PC-9 (cell line): ENCODE measurements at regions not wholly inside any gene's neighbourhood (a gene's known extent, or its start where the extent isn't known, plus 50 kb on each side); places are given as distances from the start of the nearest gene placed in this dataset.

Experiments
- BruUV-seq: library from RNA; stranded (reverse); fragments of 400-500 nt; replicated peaks from 2 replicates; lab custom pipeline; 2021; lab: Mats Ljungman, UMichigan
- CTCF ChIA-PET: fragments of 300-600 bp; sonication (Branson Sonifier 250); formaldehyde crosslinking; loops from one replicate; lab custom pipeline; 2022; ENCODE audit warnings: antibody characterized with exemption; lab: Charles Lee
- POLR2A ChIA-PET: fragments of 300-600 bp; sonication (Branson Sonifier 250); formaldehyde crosslinking; loops from one replicate; lab custom pipeline; 2022; ENCODE audit warnings: antibody characterized with exemption; ENCODE audit not compliant: unreplicated experiment; lab: Charles Lee
- DNase-seq, 2 experiments: peaks; one replicate each; pipeline versions ENCODE4 v3.0.0 to v3.0.0-alpha.2; 2015 to 2022; ENCODE audit warnings: mixed read lengths in 1 of 2
- H2AFZ ChIP-seq: fragments of 200-600 bp; sonication (generic); 2 replicates; pipeline ENCODE4 v1.8.1; 2017; ENCODE audit warnings: antibody characterized with exemption
- H3F3A ChIP-seq: fragments of 200-600 bp; sonication (generic); 2 replicates; pipeline ENCODE4 v1.8.1; 2017; ENCODE audit warnings: antibody characterized with exemption, mild to moderate bottlenecking, low read depth; ENCODE audit not compliant: insufficient read depth
- H3K27ac ChIP-seq: fragments of 200-600 bp; sonication (generic); 2 replicates; pipeline ENCODE4 v1.6.1; 2016; ENCODE audit warnings: mixed run types
- H3K27me3 ChIP-seq: fragments of 200-600 bp; sonication (generic); 2 replicates; pipeline ENCODE4 v1.6.1; 2016; ENCODE audit warnings: low read depth, mixed run types; ENCODE audit not compliant: insufficient read depth
- H3K36me3 ChIP-seq: fragments of 200-600 bp; sonication (generic); 2 replicates; pipeline ENCODE4 v1.6.1; 2016; ENCODE audit warnings: low read depth, mixed run types
- H3K4me1 ChIP-seq: fragments of 200-600 bp; sonication (generic); replicated peaks from 2 replicates; pipeline ENCODE4 v1.6.1; 2016; ENCODE audit warnings: mixed run types; ENCODE audit not compliant: insufficient read depth
- H3K4me2 ChIP-seq: fragments of 200-600 bp; sonication (generic); 2 replicates; pipeline ENCODE4 v1.6.1; 2017; ENCODE audit warnings: mixed run types
- H3K4me3 ChIP-seq: fragments of 200-600 bp; sonication (generic); 2 replicates; pipeline ENCODE4 v1.6.1; 2016; ENCODE audit warnings: mixed run types
- H3K79me2 ChIP-seq: fragments of 200-600 bp; sonication (generic); 2 replicates; pipeline ENCODE4 v1.6.1; 2017; ENCODE audit warnings: low read depth, mixed run types
- H3K9me2 ChIP-seq: fragments of 200-600 bp; sonication (generic); 2 replicates; pipeline ENCODE4 v1.8.1; 2017; ENCODE audit warnings: mild to moderate bottlenecking; ENCODE audit not compliant: insufficient read depth
- H3K9me3 ChIP-seq: fragments of 200-600 bp; sonication (generic); 2 replicates; pipeline ENCODE4 v1.8.1; 2016; ENCODE audit warnings: low read depth; ENCODE audit not compliant: insufficient read depth
- H4K20me1 ChIP-seq: fragments of 200-600 bp; sonication (generic); 2 replicates; pipeline ENCODE4 v1.8.1; 2017; ENCODE audit not compliant: insufficient read depth
- CTCF ChIP-seq: fragments of 200-600 bp; sonication (generic); conservative IDR thresholded peaks from 2 replicates; pipeline ENCODE4 v1.6.1; 2017; ENCODE audit warnings: mixed run types, antibody characterized with exemption, mild to moderate bottlenecking, moderate library complexity
- EZH2 ChIP-seq: fragments of 200-600 bp; sonication (generic); IDR thresholded peaks from 2 replicates; pipeline ENCODE4 v1.8.0; 2017; ENCODE audit warnings: antibody characterized with exemption, low read depth
- intact Hi-C: fragments of 100-400 bp; cut with micrococcal nuclease; formaldehyde crosslinking; loops from one replicate; pipeline ENCODE4 v1.10.0; 2022; ENCODE audit not compliant: unreplicated experiment

DNA sequence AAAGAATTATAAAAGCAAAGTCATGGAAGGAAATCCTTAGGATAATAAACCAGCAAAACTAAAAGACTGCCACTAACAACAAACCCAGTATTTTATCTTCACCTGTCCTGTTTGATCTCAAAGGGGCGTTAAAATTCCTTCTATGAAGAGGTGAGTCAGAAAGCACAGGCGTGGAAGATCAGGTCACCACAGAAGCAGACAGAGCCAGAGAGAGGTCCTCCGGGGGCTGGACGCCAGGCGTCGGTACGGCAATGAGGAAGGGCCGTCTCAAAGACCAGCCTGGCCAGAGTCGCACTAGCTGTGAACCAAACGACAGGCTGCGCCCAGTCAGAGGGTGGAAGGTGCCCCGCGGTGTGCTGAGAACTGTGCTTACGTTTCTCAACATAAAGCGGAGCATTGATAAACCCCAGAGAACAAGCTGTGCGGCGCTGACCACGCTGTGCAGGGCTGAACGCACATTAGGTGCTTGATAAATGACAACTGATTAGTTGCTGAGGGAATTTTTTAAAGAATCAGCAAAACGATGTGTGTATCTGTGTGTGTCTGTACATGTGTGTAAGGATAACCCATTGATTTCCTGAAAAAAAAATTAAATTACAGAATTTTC, 85.6 kb downstream of the RNASET2 start:
- no peak overlapping the region for H3K4me3 ChIP-seq
- no TSS peak for BruUV-seq
- no peak for DNase-seq
- H4K20me1 ChIP-seq: no peaks in the 10 kb centered on the region
- no peaks in the 10 kb centered on the region for H3K27me3 ChIP-seq
- no peak overlapping the region for H3K4me2 ChIP-seq
- no peaks in the 10 kb centered on the region for H3K9me2 ChIP-seq
- no peak overlapping the region for H2AFZ ChIP-seq
- H3K36me3 ChIP-seq: no peaks in the 10 kb centered on the region
- ChIA-PET CTCF (no interaction called here), POLR2A (no interaction called here)
- no peak overlapping the region for H3K27ac ChIP-seq
- TF ChIP-seq EZH2 (no peak), CTCF (no peak)
- no peaks in the 10 kb centered on the region for H3K4me1 ChIP-seq
- intact Hi-C loops: no loop called here
- no peaks in the 10 kb centered on the region for H3K9me3 ChIP-seq
- H3F3A ChIP-seq: no peaks in the 10 kb centered on the region
- no peaks in the 10 kb centered on the region for H3K79me2 ChIP-seq

- POLR2A ChIA-PET: no interaction called here
- no peak overlapping the region for H3K27ac ChIP-seq
- H3K36me3 ChIP-seq: no peaks in the 10 kb centered on the region
- no peaks in the 10 kb centered on the region for H3K4me1 ChIP-seq
- H4K20me1 ChIP-seq: no peaks in the 10 kb centered on the region
- H2AFZ ChIP-seq: no peak overlapping the region
- H3F3A ChIP-seq: no peaks in the 10 kb centered on the region
- no peak overlapping the region for H3K4me3 ChIP-seq
- CTCF ChIA-PET: no interaction called here
- BruUV-seq: no TSS peak
- no peaks in the 10 kb centered on the region for H3K9me2 ChIP-seq
- no peak for DNase-seq
- H3K79me2 ChIP-seq: no peaks in the 10 kb centered on the region
- no peaks in the 10 kb centered on the region for H3K9me3 ChIP-seq
- no peak overlapping the region for H3K4me2 ChIP-seq
- TF ChIP-seq EZH2 (no peak), CTCF (no peak)
- intact Hi-C loops: no loop called here
- peaks cover under 1% of the 10 kb centered on the region; the same call in 1 of the 2 replicates for H3K27me3 ChIP-seq
These were observed 89.3 kb downstream of the RNASET2 start for GRCh38 chr6:166866839-166867637.

DNA sequence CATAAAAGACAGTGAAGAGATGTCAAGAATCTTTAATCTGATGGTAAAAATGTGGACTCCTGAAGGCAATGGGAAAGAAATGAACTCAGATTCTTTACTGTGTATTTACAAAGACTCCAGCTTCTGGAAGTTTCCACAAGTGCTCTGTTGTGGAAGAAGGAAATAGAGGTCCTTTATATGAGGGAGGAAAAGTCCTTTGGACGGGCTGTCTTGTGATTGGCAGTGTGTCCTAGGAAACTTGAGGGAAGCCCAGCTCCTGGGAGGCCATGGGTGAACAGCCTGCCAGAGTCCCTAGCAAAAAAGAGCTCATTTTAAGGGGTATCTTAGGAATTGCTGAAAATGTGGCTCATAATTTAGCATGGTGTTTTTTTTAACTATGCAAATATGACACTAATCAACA, 92.0 kb downstream of the RNASET2 start:
- H3K4me3 ChIP-seq: no peak overlapping the region
- no peaks in the 10 kb centered on the region for H3K79me2 ChIP-seq
- H3K27ac ChIP-seq: no peak overlapping the region
- no peak for DNase-seq
- H3K4me1 ChIP-seq: no peaks in the 10 kb centered on the region
- no peaks in the 10 kb centered on the region; the same call in 1 of the 2 replicates for H4K20me1 ChIP-seq
- H3K27me3 ChIP-seq: peaks cover 20% of the 10 kb centered on the region
- CTCF ChIA-PET: no interaction called here
- no peak overlapping the region for H3K4me2 ChIP-seq
- H3K9me2 ChIP-seq: no peaks in the 10 kb centered on the region
- POLR2A ChIA-PET: no interaction called here
- TF ChIP-seq CTCF: no peak
- TF ChIP-seq EZH2: no peak
- intact Hi-C loops: no loop called here
- H3K9me3 ChIP-seq: no peaks in the 10 kb centered on the region
- no peaks in the 10 kb centered on the region for H3F3A ChIP-seq
- BruUV-seq: no TSS peak
- no peak overlapping the region for H2AFZ ChIP-seq
- H3K36me3 ChIP-seq: no peaks in the 10 kb centered on the region
